ENCODE measurements at regions not wholly inside any gene's neighbourhood (a gene's known extent, or its start where the extent isn't known, plus 50 kb on each side); places are given as distances from the start of the nearest gene placed in this dataset.

- Mint-ChIP-seq H3K9me3 (peaks cover 20% of the 10 kb centered on the region), H3K27me3 (no peaks in the 10 kb centered on the region), H3K27ac (ENCODE audit: low read depth) (no peak overlapping the region), H3K4me1 (no peaks in the 10 kb centered on the region), H3K36me3 (ENCODE audit: insufficient read depth) (no peaks in the 10 kb centered on the region), H3K4me3 (no peak overlapping the region)
- no peak for DNase-seq (ENCODE audit: low spot score in 2 of 2)
- ATAC-seq (replicated peaks; ENCODE audit: extremely low read depth, poor library complexity, severe bottlenecking) = no peak
Observed at GRCh38 chr3:75061806-75062205, 447.3 kb upstream of the CNTN3 start.

- Mint-ChIP-seq H3K9me3 (peaks cover 12% of the 10 kb centered on the region), H3K4me3 (no peak overlapping the region), H3K27ac (ENCODE audit: low read depth) (no peak overlapping the region), H3K4me1 (no peaks in the 10 kb centered on the region), H3K27me3 (no peaks in the 10 kb centered on the region), H3K36me3 (ENCODE audit: insufficient read depth) (no peaks in the 10 kb centered on the region)
- ATAC-seq (replicated peaks; ENCODE audit: extremely low read depth, poor library complexity, severe bottlenecking) = no peak
- no peak for DNase-seq (ENCODE audit: low spot score in 2 of 2)
Observed at GRCh38 chr3:75075158-75075557, 460.7 kb upstream of the CNTN3 start.

GRCh38 chr3:75076481-75076880 lies 462.0 kb upstream of the CNTN3 start:
- no peaks in the 10 kb centered on the region for H3K4me1 Mint-ChIP-seq
- H3K27ac Mint-ChIP-seq (ENCODE audit: low read depth) = no peak overlapping the region
- H3K4me3 Mint-ChIP-seq = no peak overlapping the region
- no peaks in the 10 kb centered on the region for H3K36me3 Mint-ChIP-seq (ENCODE audit: insufficient read depth)
- DNase-seq (ENCODE audit: low spot score in 2 of 2) (no peak), ATAC-seq (replicated peaks; ENCODE audit: extremely low read depth, poor library complexity, severe bottlenecking) (no peak)
- no peaks in the 10 kb centered on the region for H3K27me3 Mint-ChIP-seq
- H3K9me3 Mint-ChIP-seq = peaks cover 13% of the 10 kb centered on the region

GRCh38 chr3:75078290-75078689 lies 463.8 kb upstream of the CNTN3 start:
- DNase-seq (ENCODE audit: low spot score in 2 of 2) (no peak), ATAC-seq (replicated peaks; ENCODE audit: extremely low read depth, poor library complexity, severe bottlenecking) (no peak)
- Mint-ChIP-seq H3K36me3 (ENCODE audit: insufficient read depth) (no peaks in the 10 kb centered on the region), H3K27me3 (no peaks in the 10 kb centered on the region), H3K27ac (ENCODE audit: low read depth) (no peak overlapping the region), H3K9me3 (peaks cover 12% of the 10 kb centered on the region), H3K4me1 (no peaks in the 10 kb centered on the region), H3K4me3 (no peak overlapping the region)

GRCh38 chr3:75082845-75083244 lies 468.4 kb upstream of the CNTN3 start:
- no peaks in the 10 kb centered on the region for H3K4me1 Mint-ChIP-seq
- DNase-seq (ENCODE audit: low spot score in 2 of 2) = no peak
- no peaks in the 10 kb centered on the region for H3K27me3 Mint-ChIP-seq
- peaks cover 6% of the 10 kb centered on the region for H3K9me3 Mint-ChIP-seq
- no peak for ATAC-seq (replicated peaks; ENCODE audit: extremely low read depth, poor library complexity, severe bottlenecking)
- H3K36me3 Mint-ChIP-seq (ENCODE audit: insufficient read depth) = no peaks in the 10 kb centered on the region
- H3K27ac Mint-ChIP-seq (ENCODE audit: low read depth) = no peak overlapping the region
- no peak overlapping the region for H3K4me3 Mint-ChIP-seq

GRCh38 chr3:75089841-75090240 lies 475.4 kb upstream of the CNTN3 start:
- no peaks in the 10 kb centered on the region for H3K27me3 Mint-ChIP-seq
- H3K36me3 Mint-ChIP-seq (ENCODE audit: insufficient read depth) = no peaks in the 10 kb centered on the region
- DNase-seq (ENCODE audit: low spot score in 2 of 2) (no peak), ATAC-seq (replicated peaks; ENCODE audit: extremely low read depth, poor library complexity, severe bottlenecking) (no peak)
- H3K4me1 Mint-ChIP-seq = no peaks in the 10 kb centered on the region
- peaks cover 13% of the 10 kb centered on the region for H3K9me3 Mint-ChIP-seq
- H3K27ac Mint-ChIP-seq (ENCODE audit: low read depth) = no peak overlapping the region
- no peak overlapping the region for H3K4me3 Mint-ChIP-seq

GRCh38 chr3:75101329-75102147 lies 487.1 kb upstream of the CNTN3 start:
- H3K9me3 Mint-ChIP-seq = peaks cover 21% of the 10 kb centered on the region
- no peak for DNase-seq (ENCODE audit: low spot score in 2 of 2)
- H3K36me3 Mint-ChIP-seq (ENCODE audit: insufficient read depth) = no peaks in the 10 kb centered on the region
- H3K27ac Mint-ChIP-seq (ENCODE audit: low read depth) = no peak overlapping the region
- no peaks in the 10 kb centered on the region for H3K4me1 Mint-ChIP-seq
- no peak for ATAC-seq (replicated peaks; ENCODE audit: extremely low read depth, poor library complexity, severe bottlenecking)
- H3K27me3 Mint-ChIP-seq = no peaks in the 10 kb centered on the region
- H3K4me3 Mint-ChIP-seq = no peak overlapping the region

- peaks cover 13% of the 10 kb centered on the region for H3K9me3 Mint-ChIP-seq
- no peak for DNase-seq (ENCODE audit: low spot score in 2 of 2)
- no peaks in the 10 kb centered on the region for H3K4me1 Mint-ChIP-seq
- H3K27ac Mint-ChIP-seq (ENCODE audit: low read depth) = no peak overlapping the region
- H3K27me3 Mint-ChIP-seq = no peaks in the 10 kb centered on the region
- no peak for ATAC-seq (replicated peaks; ENCODE audit: extremely low read depth, poor library complexity, severe bottlenecking)
- no peak overlapping the region for H3K4me3 Mint-ChIP-seq
- no peaks in the 10 kb centered on the region for H3K36me3 Mint-ChIP-seq (ENCODE audit: insufficient read depth)
Observed at GRCh38 chr3:75110741-75111140, 496.3 kb upstream of the CNTN3 start.

- peaks cover 13% of the 10 kb centered on the region for H3K9me3 Mint-ChIP-seq
- no peak for DNase-seq (ENCODE audit: low spot score in 2 of 2)
Observed at GRCh38 chr3:75115695-75116094, 501.2 kb upstream of the CNTN3 start.

GRCh38 chr3:75118779-75119178 lies 504.3 kb upstream of the CNTN3 start:
- H3K27me3 Mint-ChIP-seq = no peaks in the 10 kb centered on the region
- ATAC-seq (replicated peaks; ENCODE audit: extremely low read depth, poor library complexity, severe bottlenecking) = no peak
- no peaks in the 10 kb centered on the region for H3K4me1 Mint-ChIP-seq
- H3K4me3 Mint-ChIP-seq = no peak overlapping the region
- no peaks in the 10 kb centered on the region for H3K36me3 Mint-ChIP-seq (ENCODE audit: insufficient read depth)
- DNase-seq (ENCODE audit: low spot score in 2 of 2) = no peak
- H3K9me3 Mint-ChIP-seq = peaks cover 6% of the 10 kb centered on the region
- H3K27ac Mint-ChIP-seq (ENCODE audit: low read depth) = no peak overlapping the region

More at GRCh38 chr3:75115695-75116094, 501.2 kb upstream of the CNTN3 start:
- Mint-ChIP-seq H3K4me1 (no peaks in the 10 kb centered on the region), H3K27ac (ENCODE audit: low read depth) (no peak overlapping the region), H3K27me3 (no peaks in the 10 kb centered on the region), H3K36me3 (ENCODE audit: insufficient read depth) (no peaks in the 10 kb centered on the region), H3K4me3 (no peak overlapping the region)
- no peak for ATAC-seq (replicated peaks; ENCODE audit: extremely low read depth, poor library complexity, severe bottlenecking)

GRCh38 chr3:75126556-75126955 lies 512.1 kb upstream of the CNTN3 start:
- no peak overlapping the region for H3K4me3 Mint-ChIP-seq
- no peaks in the 10 kb centered on the region for H3K36me3 Mint-ChIP-seq (ENCODE audit: insufficient read depth)
- H3K4me1 Mint-ChIP-seq = no peaks in the 10 kb centered on the region
- ATAC-seq (replicated peaks; ENCODE audit: extremely low read depth, poor library complexity, severe bottlenecking) = no peak
- H3K27me3 Mint-ChIP-seq = no peaks in the 10 kb centered on the region
- H3K9me3 Mint-ChIP-seq = no peaks in the 10 kb centered on the region
- DNase-seq (ENCODE audit: low spot score in 2 of 2) = no peak
- H3K27ac Mint-ChIP-seq (ENCODE audit: low read depth) = no peak overlapping the region

- H3K4me3 Mint-ChIP-seq = no peak overlapping the region
Observed at GRCh38 chr3:75129101-75129500, 514.6 kb upstream of the CNTN3 start.

GRCh38 chr3:75136100-75136897 lies 521.8 kb upstream of the CNTN3 start:
- DNase-seq (ENCODE audit: low spot score in 2 of 2) = no peak
- Mint-ChIP-seq H3K4me1 (no peaks in the 10 kb centered on the region), H3K27ac (ENCODE audit: low read depth) (no peak overlapping the region), H3K27me3 (no peaks in the 10 kb centered on the region), H3K9me3 (peaks cover 11% of the 10 kb centered on the region), H3K4me3 (no peak overlapping the region), H3K36me3 (ENCODE audit: insufficient read depth) (no peaks in the 10 kb centered on the region)
- no peak for ATAC-seq (replicated peaks; ENCODE audit: extremely low read depth, poor library complexity, severe bottlenecking)

More at GRCh38 chr3:75129101-75129500, 514.6 kb upstream of the CNTN3 start:
- H3K27ac Mint-ChIP-seq (ENCODE audit: low read depth) = no peak overlapping the region
- no peaks in the 10 kb centered on the region for H3K4me1 Mint-ChIP-seq
- no peaks in the 10 kb centered on the region for H3K9me3 Mint-ChIP-seq
- H3K27me3 Mint-ChIP-seq = no peaks in the 10 kb centered on the region
- no peak for ATAC-seq (replicated peaks; ENCODE audit: extremely low read depth, poor library complexity, severe bottlenecking)
- DNase-seq (ENCODE audit: low spot score in 2 of 2) = no peak
- H3K36me3 Mint-ChIP-seq (ENCODE audit: insufficient read depth) = no peaks in the 10 kb centered on the region
